CD4-positive, alpha-beta T cell treated with Interleukin-17A for 1 hour (primary cell): ENCODE measurements at regions not wholly inside any gene's neighbourhood (a gene's known extent, or its start where the extent isn't known, plus 50 kb on each side); places are given as distances from the start of the nearest gene placed in this dataset.
"Not testable (repeated sequence)": the region's sequence is repeated elsewhere in the genome, so short reads cannot be mapped to it uniquely, and the experiment has no call there.

Experiments
- DNase-seq: peaks from one replicate; pipeline ENCODE4 v3.0.0-alpha.2; 2020

DNA sequence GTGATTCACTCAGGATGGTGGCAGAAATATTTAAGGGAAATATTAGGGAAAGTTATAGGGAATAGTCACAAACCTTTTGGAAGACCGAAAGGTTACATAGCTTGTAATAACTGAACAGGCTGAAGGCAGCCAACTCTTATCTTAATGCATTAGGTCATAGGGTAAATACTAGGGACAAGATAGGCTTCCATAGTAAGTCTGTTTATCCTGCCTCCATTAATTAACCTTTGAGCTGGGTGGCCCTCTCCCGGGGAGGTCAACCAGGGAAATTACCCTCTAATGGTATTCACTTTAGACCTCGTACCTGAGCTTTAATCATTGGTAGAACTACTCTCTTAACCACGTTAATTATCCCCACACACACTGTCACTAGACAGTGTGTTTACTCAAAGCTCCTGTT is 981.8 kb downstream of the SLC16A7 start:
- no peak for DNase-seq

DNA sequence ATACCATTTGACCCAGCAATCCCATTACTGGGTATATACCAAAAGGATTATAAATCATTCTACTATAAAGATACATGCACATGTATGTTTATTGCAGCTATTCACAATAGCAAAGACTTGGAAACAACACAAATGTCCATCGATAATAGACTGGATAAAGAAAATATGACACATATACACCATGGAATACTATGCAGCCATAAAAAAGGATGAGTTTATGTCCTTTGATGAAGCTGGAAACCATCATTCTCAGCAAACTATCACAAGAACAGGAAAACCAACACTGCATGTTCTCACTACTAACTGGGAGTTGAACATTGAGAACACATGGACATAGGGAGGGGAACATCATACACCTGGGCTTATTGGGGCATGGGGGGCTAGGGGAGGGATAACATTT is 991.8 kb downstream of the SLC16A7 start:
- DNase-seq, result not testable (repeated sequence)

DNA sequence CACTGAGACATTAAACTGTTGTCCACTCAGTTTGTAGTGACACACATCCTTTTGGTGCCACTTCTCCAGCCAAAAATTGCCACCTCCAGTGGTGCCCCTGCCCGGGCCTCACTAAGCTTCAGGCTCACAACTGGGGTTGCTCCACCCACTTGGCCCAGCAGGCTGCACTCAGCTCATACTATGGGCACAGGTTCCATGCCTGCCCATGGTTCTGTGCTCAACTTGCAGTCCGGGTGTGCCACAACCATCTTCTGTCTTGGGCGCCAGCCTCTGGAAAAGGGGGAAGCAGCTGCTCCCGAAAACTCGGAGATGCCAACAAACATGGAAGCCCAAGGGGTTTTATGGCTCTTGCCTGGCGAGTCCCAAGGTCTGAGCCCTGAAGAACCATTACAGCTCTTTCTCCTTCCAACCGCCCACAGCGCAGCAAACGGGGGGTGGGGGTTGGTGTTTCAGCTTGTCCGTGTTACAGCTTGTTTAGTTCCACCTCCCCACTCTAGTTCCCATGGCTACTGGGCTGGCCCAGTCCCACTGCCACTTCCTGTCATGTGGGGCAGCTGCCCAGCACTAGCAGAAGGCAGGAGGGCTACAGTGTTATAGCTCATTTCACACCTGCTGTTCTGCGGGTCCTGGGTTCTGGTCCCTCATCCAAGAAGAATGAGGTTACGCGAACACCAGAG is 998.3 kb downstream of the SLC16A7 start:
- DNase-seq, result no peak

DNA sequence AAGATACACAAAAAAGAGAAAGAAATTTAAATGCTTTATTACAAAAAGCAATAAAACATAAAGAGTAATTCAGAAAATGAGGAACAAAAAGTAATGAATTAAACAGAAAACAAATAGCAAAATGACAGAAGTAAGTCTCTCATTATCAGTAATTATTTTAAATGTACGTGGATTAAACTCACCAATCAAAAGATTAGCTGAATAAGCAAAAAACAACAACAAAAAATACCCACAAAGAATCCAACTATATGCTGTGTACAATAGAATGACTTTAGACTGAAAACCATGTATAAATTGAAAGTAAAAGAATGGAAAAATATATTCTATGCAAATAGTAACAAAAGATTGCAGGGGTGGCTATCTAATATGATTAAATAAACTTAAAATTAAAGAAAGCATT is 1006.8 kb downstream of the SLC16A7 start:
- DNase-seq, result no peak

DNA sequence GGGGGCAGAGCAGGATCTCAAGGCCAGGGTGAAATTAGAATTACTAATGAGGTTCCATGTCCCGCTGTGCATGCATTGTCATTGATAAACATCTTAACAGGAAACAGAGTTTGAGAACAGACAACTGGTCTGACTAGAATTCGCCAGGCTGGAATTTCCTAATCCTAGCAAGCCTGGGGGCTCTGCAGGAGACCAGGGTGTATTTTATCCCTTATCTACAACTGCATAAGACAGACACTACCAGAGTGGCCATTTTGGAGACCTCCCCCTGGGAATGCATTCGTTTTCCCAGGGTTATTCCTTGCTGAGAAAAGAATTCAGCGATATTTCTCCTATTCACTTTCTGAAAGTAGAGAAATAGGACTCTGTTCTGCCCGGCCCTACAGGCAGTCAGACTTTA is 1007.6 kb downstream of the SLC16A7 start:
- not testable (repeated sequence) for DNase-seq

DNA sequence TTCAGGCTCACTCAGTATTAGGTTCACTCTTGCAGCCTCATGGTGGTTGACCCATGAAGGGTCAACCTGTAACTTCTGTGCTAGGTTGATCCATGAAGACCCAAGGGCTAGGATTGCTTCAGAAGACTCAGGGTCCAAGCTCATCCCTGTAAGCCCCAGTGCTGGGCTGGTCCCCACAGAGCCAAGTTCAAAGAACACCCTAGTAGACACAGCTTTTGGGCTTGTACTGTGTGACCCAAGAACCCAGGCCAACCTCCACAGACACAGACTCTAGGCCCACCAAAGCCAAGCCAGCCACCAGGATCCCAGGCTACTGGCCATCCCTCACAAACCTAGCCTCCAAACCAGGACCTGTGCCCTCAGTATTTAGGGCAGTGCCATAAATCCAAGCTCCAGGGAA is 1020.6 kb downstream of the SLC16A7 start:
- no peak for DNase-seq

DNA sequence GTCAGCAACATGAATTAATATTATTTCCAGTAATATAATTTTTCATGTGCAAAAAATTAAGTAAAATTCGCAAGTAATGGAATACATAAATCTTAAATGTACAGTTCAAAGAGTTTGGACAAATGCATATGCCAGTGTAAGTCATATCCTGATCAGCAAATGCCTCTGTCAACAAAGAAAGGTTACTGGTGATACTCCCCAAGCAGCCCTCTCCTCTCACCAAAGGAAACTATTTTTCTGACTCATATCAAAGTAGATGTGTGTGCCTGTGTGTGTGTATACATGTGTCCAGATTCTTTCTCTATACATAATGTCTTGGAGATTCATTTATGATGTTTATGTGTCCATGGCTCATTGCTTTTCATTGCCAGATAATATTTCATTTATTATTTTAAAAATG is 1035.0 kb downstream of the SLC16A7 start:
- DNase-seq, result no peak

DNA sequence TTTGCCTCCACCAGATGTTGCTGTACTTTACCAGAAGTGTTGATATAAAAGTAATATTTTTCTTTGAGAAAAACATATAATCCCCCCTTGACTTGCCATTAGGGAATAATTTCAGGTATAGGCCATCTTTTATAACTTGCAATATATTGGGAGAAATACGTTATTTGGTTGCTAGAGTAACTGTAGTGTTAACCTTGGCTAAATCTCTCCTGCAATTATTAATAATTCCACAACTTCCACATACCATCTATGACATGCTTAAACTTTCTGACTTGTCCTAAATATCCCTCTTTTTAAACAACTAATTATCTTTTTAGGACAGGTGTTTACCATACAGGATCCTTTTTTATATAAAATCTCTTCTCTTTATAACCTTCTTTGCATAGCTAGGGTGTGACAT is 1048.2 kb downstream of the SLC16A7 start:
- DNase-seq, result no peak

DNA sequence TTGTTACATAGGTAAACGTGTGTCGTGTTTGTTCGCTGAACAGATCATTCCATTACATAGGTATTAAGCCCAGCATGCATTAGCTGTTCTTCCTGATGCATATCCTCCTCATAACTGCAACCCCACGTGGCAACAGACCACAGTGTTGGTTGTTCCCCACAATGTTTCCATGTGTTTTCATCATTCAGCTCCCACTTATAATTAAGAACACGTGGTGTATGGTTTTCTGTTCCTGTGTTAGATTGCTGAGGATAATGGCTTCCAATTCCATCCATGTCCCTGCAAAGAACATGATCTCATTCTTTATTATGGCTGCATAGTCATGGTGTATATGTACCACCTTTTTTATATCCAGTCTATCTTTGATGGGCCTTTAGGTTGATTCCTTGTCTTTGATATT is 1071.1 kb downstream of the SLC16A7 start:
- DNase-seq, result no peak

DNA sequence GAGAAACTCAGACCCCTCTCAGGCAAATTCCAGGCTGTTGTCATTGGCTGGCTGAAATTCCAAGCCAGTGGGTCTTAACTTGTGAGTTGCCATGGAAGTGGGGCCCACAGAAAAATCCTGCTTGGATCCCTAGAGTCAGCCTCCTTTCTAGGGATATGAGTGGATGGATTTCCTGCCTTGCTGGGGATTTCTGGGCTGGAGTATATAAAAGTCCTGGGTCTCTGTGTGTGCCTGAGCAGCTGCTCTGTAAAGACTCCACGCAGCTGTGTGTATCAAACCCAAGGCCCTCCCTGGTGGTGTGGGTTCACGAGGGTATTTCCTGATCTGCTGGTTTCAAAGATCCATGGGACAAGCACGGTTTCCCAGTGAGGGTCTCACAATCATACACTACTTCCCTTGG is 1077.1 kb downstream of the SLC16A7 start:
- DNase-seq, result no peak

DNA sequence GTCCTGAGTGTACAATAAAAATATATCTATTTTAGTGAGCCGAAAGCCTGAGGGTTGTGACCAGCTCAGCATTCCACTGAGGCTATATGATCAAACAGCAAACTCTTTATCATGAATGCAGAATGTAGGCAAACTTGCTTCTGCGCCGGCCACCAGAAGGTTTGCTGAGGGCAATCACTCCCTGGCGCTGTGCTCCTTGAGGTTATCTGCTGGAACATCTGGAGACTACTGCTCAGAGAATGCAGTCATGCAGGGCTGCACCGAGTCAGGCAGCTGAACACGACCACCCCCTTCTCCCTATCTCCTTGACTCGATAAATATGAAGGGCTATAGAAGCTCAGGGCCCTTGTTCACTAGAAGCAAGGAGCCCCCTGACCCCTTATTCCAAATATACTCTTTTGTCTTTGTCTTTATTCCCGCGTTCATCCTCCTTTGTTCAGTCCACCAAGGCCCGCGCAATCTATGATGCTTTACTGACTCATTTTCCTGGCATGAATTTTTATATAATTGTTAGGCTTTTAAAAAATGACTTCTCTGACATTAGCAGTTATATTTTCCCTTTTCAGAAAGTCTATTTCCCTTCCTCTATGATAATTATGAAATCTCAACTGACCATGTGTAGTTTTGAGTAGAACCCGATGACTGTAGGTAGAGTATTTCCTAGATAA is 1089.3 kb downstream of the SLC16A7 start:
- DNase-seq, result no peak

DNA sequence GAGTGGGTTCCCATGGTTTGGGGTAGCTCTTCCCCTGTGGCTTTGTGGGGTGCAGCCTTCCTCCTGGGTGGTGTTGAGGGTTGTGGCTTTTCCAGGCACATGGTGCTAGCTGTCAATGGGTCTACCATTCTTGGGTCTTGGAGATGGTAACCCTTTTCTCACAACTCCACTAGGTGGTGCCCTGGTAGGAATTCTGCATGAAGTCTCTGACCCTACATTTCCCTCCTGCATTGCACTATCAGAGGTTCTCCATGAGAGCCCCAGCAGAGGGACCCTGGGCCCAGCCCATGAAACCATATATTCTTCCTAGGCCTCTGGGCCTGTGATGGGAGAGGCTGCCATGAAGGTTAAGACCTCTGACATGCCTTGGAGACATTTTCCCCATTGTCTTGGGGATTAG is 1093.3 kb downstream of the SLC16A7 start:
- no peak for DNase-seq

DNA sequence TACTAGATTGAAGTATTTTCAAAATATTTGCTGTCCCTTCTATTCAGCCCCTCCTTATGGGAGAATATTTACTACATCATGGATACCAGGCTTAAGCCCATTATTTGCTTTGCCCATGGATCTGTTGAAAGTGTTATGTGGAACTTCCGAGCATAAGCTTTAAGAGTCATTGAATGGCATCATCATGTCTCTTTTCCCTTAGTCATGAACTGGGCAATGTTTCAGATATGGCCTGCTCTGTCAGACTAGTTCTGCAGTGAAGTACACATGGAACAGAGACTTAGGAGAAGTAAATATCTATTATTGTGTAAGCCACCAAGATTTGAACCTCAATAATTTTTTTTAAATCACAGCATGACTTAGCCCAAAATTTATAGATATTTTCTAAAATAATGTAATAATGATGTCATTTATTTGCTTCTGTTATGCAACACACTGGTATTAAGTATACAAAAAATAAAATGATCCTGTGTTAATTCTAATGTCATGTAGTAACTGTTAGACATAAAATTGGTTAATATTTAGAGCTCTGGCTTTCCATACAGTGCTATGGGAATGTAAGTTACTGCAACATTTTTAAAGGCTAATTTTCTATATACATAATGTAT is 1097.3 kb downstream of the SLC16A7 start:
- no peak for DNase-seq

DNA sequence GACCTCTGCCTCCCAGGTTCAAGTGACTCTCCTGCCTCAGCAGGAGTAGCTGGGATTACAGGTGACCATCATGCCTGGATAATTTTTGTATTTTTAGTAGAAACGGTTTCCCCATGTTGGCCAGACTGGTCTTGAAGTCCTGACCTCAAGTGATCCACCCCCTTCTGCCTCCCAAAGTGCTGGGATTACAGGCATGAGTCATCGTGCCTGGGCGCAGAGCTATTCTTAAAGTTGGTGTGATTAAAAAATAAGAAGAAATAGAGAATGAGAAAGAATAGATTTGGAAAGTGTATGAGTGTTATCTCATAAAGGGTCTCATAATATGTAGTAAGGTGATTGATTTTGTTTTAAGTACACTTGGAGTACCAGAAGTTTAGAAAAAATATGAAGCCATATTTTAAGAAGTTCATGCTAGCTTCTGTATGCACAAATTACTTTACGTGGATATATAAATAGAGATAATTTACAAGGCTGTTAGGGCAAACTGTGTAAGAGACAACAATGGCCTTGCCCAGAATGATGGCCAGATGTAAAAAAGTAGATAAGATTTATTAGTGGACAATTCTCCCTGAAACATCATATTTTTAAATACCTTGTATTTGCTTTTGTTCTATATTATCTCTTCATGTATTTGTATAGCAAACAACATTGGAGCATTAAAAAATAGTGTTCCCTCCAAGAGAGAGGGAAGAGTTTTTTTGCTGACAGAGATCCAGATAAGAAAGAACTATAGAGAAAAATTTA is 1108.5 kb downstream of the SLC16A7 start:
- no peak for DNase-seq

DNA sequence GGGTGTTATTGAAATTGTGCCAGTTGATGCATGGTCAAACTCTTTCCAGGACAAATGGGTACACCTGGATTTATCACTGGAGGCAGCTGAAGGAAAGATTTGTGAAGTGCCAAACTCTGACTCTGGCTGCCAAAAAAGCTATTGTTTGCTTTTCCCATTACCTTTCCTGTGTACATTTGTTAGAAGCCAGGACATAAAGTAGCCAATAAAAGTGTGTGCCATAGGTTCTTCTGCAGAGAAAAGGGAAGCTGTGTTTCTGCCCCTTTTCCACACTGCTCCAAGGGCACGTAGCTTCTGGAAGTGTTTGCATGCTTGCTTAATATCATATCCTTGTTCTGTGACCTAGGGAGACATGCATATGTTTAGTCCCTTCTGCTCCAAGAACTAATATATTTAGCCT is 1114.4 kb downstream of the SLC16A7 start:
- DNase-seq, result no peak

DNA sequence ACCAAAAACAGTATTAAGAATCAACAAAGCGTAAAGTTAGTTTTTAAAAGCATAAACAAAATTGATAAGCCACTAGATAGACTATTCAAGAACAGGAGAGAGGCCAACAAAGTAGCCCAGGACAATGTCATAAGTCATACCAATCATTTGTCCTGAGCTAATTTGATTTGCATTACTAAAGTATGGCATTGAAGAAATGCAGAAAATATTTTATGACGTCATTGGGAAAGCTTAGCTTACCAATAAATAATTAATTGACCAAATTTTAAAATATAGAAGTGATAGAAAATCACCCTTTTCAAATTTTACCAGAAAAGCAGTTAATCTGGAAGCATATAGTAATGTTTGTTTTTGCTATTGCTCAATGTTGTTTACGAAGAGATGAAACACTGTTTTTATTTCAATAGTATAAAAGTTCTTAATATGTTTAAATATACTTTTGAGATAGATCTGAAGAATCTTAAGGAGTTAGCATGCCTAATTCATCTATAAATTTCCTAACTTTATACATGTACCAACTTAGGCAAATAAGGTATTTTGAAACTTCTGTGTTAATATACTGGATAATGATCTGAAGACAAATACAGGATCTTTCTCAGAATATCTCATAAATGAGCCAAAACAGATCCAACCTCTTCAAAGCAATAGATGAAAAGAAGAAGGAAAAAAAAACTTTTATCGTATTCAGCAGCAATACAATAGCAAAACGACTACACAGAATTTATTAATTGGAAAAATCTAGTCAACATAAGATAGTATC is 1118.5 kb downstream of the SLC16A7 start:
- no peak for DNase-seq

DNA sequence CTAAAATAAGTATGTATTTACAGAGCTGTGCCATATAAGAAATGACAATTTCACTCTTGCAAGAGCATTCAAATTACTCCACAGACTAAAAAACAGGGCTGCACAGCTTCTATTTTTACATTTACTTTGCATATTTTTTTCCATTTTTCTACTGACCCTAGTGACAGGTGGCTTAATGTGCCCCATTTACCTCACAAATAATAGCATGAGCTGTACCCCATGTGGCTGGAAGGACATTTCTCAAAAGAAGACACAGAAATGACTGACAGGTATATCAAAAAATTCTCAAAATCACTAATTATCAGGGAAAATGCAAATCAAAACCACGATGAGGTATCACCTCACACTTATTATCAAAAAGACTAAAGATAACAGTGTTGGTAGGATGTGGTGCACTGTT is 1128.6 kb downstream of the SLC16A7 start:
- DNase-seq, result no peak

DNA sequence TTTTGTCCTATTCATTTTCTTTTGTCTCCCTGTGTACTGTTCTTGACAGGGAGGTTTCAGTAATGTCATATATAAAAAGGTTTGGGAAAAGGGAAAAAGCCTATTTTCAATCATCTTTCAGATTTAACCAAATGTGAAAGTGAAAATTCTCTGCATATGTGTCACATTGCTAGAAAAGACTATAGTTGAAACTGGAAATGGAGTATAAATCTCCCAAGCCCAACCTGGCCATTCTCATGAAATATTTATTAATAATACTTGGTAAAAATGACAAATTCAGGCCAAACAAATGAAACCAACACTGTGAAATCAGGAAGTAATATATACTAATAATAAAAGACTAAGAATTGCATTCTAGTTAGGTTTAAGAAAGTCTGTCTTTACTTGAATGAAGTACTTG is 1129.2 kb downstream of the SLC16A7 start:
- DNase-seq, result no peak

DNA sequence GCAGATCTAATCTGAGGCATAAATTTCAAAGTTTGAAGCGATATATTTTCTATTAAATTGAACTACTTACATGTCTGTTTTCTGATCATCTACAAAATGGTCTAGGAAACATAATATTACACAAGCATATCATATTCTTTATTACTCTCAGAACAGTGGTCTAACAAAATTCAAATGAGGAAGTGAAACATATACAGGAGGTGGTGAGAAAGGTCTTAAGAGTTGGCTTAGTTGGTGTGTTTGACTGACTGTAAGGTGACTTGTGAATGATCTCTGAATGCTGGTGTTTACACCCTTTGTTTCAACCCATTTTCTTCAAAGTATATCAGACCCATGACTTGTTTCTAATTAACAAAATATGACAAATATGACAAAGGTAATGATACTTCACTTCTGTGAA is 1156.8 kb downstream of the SLC16A7 start:
- no peak for DNase-seq

DNA sequence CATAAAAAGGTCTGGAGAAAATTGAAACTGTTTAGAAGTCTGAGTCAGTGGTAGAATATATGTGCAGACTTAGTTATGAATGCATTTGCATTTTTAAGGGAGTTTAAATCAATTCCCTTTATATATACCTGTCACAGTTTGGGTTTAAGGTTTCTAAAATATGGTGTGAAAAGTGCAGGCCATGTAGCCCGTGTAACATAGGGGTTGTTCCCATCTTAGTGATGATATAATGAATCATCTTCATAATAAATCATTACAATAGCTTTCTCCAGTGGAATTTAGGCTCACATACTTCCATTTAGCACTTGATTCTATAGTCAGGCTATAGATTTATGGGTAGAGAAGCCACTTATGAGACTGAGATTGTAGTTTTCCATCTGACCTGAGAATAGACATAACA is 1162.4 kb downstream of the SLC16A7 start:
- DNase-seq, result no peak

DNA sequence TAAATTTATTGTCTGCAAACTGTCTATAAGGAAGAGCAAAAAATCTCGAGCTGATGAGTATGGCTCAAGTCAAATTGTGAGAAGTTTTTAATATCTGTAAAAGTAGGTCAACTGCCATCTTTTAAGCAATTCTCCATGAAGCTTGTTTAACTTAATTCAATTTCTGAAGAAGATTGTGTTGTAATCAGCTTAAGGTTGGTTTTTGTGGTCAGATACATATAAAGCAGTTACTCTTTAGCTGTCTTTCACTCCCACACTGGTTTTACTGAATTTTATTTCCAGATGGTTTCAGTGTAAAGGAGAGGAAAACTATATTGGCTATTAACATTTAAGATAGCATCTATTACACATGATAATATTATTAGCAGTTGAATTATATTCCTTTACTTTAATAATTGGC is 1165.1 kb downstream of the SLC16A7 start:
- DNase-seq, result no peak

DNA sequence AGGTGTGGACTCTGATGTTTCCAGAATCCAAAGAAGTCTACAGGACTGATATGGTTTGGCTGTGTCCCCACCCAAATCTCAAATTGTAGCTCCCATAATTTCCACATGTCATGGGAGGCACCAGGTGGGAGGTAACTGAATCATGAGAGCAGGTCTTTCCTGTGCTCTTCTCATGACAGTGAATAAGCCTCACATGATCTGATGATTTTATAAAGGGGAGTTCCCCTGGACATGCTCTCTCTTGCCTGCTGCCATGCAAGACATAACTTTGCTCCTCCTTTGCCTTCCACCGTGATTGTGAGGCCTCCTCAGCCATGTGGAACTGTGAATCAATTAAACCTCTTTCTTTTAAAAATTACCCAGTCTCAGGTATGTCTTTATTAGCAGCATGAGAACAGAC is 1205.3 kb downstream of the SLC16A7 start:
- DNase-seq, result not testable (repeated sequence)

DNA sequence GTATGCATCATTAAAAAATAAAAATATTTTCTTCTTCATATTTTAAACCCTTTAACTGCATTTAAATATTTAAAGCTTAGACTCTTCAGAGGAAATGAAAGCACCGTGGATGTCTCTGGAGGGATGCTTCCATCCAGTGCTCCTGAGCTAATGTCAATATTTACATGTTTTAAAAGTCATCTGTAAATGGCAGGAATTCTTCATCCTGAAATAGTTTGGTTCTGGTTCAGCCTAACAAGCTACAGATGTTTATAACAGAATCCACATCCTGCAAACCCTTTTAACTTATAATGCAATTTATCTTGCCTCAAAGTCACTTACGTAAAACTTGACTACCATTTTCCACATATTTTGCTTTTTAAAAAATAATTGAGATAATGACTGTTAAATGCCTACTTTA is 1207.3 kb downstream of the SLC16A7 start:
- DNase-seq, result no peak
